Muscle of back (tissue), 3 donors: ENCODE measurements at regions not wholly inside any gene's neighbourhood (a gene's known extent, or its start where the extent isn't known, plus 50 kb on each side); places are given as distances from the start of the nearest gene placed in this dataset.
A peak's percentile ranks its signal among the peaks of the same experiment; 100 is the strongest.
"Not testable (repeated sequence)": the region's sequence is repeated elsewhere in the genome, so short reads cannot be mapped to it uniquely, and the experiment has no call there.

ENCODE experiments used
- DNase-seq, 3 donors: peaks; one replicate each; pipeline versions ENCODE4 v3.0.0 to v3.0.0-alpha.2; 2013

DNA sequence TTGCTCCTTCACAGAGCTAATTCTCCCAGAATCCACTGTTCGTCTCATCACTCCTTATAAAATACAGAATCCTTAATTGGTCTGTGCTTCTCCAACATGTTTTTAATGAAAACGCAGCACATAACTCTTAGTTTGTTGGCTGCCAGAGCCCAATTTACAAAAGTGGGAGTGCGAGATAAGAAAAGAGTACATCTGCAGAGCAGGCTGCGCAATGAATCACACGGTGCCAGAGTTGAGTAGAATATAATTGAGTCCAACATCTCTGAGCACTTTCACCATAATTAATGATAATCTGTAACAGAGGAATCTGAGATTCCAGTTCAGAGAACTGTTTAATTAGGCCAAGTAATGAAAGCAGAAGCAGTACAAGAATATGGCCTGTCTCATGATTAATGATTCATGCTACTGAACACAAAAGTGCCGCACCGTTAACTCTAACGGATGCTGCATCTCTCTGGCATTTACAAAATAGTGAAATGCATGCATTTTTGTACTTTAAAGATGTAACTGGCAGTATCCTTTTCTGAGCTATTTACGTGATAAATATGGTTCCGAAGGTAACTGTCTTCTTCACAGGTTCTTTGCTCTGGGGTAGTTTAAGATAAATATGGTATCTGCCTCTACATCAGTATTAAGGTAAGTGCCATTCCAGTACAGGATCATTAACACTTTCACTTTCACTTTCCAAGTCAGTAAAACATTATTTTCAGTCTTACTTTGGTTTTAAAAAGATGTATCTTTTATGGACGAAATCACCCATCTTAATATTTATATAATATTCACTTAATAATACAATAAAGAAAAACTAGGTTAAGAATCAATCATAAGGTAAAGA, 785.6 kb downstream of the NR4A2 start:
- DNase-seq: peak in 1 of 3 donors; percentile 17

DNA sequence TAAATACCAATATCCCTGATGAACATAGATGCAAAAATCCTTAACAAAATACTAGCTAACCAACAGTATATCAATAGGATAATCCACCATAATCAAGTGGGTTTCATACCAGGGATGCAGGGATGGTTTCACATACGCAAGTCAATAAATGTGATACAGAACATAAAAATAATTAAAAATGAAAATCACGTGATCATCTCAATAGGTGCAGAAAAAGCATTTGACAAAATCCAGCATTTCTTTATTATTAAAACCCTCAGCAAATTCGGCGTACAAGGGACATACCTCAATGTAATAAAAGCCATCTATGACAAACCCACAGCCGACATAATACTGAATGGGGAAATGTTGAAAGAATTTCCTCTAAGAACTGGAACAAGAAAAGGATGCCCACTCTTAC, 793.5 kb downstream of the NR4A2 start:
- not testable (repeated sequence) for DNase-seq

DNA sequence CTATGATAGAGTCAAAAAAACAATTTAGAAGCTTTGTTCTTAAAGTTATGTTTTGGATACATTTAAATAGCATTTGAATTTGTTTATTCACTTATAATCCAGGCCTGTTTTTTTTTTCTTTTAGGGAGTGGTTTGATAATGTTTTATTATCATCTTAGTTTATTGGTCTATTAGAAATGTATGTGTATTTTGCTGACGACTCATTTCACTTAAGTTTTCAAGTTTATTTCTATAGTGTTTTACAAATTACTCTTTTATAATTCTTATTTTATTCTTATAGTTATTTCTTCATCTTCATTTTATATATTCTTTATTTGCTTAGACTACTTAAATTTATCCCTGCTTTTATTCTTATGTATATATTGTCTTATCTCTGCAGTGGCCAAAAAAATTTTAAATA, 804.5 kb downstream of the NR4A2 start:
- no peak for DNase-seq

DNA sequence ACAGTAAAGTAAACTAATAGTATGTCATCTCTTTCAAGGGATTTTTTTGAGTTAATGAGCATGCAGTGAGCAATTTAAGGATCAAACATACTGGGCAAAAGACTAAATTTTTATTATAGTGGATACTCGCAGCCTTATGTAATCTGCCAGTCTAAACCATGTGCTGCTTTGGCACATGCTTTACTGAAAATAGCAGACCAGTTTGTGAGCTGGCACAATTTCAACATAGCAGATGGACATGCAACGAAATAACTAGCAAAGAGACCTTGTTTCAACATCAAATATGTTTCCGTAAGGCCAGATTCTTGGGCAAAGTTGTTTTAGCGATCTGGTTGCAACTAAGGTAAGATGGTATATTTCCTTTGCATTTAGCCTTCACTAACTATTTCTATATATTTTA, 807.3 kb downstream of the NR4A2 start:
- DNase-seq: peak; percentile 7 to 22 (median 9)

DNA sequence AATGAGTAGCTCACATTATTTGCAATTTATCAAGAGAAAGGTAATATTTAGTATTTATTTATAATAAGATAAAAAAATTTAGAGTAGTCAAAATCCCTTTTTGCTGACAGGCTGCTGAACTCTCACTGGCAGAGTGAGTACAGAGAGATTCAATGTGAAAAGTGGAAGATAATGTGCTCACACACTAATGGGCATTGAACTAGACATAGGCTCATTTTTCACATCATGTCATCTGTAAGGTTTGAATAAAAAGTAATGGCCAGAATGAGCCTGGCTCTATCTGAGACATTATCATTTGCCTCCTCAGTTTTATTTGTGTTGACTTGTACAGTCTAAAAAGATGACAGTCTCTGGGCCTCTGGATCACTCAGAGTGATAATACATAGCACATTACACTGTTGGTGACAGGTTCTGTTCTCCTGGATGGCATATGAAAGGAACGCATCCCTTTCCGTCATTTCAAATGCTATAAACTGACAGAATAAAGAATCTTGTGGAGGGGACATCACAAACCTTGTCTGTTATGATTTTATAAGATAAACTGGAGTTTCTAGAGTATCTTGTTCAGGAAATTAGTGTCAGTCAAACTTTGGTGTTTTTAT, 812.9 kb downstream of the NR4A2 start:
- DNase-seq: no peak

DNA sequence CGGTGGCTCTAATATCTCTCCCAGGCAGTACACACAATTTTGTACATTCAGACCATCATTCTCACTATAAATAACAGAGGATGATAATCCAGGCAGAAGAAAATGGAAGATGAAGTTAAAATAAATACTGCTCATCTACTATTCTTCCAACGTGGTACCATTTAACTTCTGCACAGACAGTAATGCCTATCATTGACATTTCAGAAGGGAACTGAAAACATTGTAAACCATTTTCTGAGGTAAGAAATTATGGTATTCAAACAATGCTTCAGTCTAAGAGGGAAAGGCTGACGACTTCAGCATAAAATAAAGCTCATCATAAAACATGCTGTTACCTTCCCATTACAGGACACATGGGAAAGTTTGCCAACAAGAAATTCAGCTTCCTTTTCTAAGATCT, 814.4 kb downstream of the NR4A2 start:
- DNase-seq: no peak

DNA sequence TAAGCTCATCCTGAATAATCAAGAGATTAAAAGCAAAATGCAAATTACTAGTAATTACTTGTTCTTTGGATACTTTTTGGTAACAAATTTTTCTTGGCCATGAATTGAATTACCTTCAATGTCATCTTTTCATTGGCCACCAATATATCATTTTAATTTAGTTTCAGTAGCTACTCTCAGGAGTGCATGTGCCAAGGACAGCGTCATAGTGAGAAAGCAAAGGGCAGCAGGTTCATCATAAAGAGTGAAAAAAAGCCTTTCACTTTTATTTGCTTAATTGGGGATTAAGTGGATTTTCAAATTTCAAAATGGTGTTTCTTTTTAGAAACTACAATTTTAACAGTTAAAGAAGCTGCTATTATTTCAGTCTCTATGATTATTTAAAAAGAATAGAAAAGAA, 815.2 kb downstream of the NR4A2 start:
- no peak for DNase-seq

DNA sequence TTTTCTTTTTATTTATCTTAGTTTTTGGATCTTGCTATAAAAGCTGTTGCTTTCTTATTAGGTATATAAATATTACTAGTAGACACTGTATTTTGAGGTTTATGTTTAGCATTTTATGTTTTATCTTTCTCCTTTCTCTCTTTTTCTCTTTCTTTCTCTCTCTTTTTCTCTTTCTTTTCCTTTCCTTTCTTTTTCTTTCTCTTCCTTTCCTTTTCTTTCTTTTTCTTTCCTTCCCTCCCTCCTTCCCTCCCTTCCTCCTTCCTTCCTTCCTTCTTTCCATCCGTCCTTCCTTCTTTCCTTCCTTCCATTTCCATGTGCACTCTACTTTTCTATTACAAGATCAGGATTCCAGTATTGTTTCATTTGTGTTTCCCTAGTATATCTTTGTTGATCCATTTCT, 814.8 kb downstream of the KCNJ3 start:
- DNase-seq: no peak

DNA sequence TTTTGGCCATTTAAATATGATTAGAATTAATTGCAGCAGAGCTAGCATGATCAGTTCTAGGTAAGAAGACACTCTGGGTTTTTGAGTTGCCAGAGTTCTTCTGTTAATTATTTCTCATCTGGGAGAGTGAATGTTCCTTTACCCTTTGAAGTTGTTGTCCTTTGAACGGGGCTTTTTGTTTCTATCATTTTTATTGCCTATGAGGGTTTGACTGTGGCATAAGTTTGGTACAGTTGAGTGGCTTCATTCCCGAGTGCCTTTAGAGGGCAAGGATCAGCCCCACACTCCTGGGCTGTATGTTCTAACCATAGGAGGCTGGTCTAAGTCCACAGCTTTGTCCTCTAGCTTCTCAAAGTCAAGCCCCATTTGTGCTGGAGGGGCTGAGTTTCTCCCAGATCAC, 804.3 kb downstream of the KCNJ3 start:
- DNase-seq: no peak

DNA sequence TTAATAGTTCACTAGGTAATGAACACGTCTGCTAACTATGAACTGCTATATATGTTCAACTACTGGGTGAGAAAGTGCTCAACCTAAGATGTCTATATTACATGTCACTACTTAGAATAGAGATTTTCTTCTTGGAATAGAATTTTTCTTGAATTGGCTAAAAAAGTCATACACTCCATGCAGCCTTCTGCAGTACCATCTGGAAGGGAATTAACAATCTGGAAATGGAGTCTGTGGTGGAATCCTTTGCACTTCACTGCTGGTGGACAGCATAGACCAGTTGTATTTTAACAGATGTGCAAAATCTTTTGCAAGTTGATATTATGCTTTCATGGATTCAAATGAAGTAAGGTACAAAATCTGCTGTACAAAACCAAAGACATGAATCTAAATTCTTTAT, 799.6 kb downstream of the KCNJ3 start:
- no peak for DNase-seq

DNA sequence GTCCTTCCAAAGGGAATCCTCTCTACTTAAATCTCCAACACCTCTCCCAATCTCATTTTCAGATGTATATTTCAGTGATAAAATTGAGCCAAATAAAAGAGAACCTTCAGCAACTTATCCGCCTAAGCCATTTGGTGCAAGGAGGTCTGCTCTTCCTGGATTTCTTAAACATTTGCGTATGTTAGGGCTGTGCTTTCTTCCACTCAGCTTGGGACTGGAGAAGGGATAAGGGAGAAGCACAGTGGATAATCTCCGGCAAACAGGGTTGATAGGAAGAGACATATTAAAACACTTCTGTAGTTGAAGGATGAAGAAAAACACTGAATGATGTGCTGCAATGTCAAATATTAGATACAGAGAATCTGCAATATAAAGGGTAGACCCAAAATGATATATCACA, 796.2 kb downstream of the KCNJ3 start:
- no peak for DNase-seq

DNA sequence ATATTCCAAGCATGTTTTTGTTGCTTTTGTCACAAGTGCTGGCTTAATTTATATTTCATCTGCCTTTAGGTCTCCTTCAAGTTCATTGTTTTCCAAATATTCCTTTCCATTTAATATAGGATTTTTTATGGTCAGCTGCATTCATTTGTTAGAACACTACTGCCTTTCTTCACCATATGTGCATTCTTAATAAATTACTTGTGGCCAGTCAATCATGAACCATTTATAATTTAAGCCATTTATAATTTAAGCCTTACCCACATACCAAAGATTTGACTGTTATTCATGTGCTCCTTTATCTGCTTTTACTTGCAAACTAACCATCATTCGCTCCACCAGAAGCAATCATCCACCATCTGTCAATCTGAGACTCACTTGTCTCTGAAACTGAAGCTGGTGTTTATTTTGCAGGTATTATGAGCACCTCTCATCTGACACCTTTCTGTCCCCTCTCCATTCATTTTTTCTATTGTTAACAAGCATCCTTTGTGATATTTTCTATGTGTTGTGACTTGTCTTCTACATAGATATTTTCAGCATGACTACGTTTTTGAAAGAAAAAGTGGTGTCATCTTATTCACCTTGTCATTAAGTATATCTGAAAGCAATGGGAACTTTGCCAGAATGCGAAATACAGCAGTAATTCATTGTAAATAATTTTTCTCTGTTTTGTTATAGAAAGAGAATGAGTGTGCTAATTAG, 786.8 kb downstream of the KCNJ3 start:
- DNase-seq: no peak

DNA sequence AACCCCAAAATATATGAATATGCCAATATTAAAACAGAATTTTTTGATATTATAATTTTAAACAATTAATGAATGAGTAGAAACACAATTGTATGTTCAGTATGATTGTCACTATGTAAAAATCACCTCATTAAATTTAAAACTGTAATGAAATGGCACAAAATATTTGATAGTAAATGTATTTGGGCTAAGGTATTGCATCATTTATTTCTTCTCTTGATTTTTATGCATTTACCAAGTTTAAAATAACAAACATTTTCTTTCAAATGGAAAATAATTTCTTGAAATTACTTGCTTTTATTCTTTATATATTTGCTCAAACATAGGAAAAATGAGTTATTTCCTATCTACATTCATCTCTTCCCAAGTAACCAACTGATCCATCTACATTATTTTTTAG, 782.6 kb downstream of the KCNJ3 start:
- no peak for DNase-seq

DNA sequence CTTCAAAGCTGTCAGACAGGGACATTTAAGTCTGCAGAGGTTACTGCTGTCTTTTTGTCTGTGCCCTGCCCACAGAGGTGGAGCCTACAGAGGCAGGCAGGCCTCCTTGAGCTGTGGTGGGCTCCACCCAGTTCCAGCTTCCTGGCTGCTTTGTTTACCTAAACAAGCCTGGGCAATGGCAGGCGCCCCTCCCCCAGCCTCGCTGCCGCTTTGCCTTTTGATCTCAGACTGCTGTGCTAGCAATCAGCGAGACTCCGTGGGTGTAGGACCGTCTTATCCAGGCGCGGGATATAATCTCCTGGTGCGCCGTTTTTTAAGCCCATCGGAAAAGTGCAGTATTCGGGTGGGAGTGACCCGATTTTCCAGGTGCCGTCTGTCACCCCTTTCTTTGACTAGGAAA, 773.5 kb downstream of the KCNJ3 start:
- DNase-seq: not testable (repeated sequence)

DNA sequence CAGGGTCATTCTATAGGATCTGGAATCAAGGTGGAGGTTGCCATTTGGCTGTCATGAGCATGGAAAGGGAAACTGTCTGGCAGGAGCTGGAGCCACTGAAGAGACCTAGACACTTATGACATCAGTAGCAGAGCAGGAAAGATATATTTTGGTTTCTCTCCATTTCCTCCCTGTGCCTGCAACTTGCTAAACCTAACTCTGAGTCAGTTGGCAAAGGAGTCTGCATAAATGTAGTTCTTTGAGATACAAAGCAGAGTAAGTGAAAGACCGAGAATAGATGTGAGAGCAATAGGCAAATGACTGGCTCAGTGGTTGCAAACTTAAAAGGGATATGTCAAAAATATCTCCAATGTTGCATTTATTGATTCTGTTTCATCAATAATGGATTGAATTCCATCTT, 757.7 kb downstream of the KCNJ3 start:
- no peak for DNase-seq

DNA sequence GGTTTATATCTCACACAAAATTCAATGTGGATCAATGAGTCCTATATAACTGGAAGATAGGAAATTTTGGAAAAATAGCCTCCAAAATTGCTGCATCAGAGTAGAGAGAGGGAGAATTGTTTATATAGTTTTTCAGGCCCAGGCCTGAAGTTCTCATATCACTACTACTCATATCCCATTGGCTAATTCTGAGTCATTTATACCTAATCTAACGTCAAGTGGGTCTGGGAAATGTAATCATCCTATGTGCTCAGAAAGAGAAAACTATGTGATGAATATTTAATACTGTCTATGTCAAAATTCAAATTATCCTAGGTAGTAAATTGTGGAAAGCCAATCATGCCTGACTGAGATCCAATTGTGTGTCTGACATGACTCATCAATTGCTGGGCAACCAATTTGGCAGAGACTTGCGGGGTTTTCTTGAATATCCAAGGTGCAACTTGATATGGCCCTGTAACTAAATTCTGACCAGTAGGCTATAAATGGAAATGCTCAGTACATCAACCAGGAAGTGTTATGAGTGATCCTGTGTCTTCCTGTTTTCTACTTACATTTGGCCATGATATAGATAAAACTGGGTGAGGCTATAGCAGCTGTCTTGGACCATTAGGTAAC, 744.4 kb downstream of the KCNJ3 start:
- no peak for DNase-seq

DNA sequence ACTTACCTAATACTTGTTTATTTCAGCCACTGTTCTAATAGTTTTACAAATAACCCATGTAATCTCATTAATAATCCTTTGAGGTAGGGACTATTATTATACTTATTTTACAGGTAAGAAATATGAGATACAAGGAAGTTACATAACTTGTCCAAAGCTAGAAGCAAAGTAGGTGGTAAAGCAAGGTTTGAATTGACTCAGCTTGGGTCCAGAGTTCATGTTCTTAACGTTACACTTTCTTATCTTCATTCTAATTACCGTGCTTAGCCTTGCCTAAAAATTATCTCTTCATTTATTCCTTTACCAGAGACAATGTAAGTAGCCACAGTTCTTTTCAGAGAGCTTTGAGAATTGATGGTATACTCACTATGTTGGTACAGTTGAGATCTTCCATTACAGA, 743.6 kb downstream of the KCNJ3 start:
- no peak for DNase-seq

DNA sequence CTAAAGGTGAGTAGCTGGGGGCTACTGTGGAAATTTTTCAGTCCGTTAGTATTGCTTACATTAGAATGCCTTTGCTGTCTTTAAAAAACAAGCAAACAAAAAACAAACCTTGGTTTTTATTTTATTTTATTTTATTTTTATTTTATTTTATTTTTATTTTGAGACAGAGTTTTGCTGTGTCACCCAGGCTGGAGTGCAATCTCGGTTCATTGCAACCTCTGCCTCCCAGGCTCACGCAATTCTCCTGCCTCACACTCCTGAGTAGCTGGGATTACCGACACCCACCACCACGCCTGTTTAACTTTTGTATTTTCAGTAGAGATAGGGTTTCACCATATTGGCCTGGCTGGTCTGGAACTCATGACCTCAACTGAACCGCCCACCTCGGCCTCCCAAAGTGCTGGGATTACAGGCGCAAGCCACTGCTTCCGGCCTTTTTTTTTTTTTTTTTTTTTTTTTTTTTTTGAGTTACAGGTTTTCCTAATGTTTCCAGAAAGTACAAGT, 732.6 kb downstream of the KCNJ3 start:
- DNase-seq: no peak

DNA sequence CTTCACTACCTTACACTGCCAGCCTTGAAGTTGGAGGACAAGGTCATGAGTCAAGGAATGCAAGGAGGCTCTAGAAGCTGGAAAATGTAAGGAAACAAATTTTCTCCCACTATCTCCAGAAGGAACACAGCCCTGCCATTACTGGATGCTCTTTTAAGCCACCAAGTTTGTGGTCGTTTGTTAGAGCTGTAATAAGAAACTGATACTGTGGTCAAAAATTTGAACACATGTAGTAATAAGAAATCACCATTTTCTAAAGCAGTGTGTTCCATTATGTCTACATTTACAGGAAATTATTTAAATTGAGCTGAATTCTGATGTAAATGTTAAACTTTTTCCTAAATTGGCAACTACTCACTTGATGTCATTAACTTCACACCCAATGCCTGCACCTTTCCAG, 729.0 kb downstream of the KCNJ3 start:
- DNase-seq: no peak

DNA sequence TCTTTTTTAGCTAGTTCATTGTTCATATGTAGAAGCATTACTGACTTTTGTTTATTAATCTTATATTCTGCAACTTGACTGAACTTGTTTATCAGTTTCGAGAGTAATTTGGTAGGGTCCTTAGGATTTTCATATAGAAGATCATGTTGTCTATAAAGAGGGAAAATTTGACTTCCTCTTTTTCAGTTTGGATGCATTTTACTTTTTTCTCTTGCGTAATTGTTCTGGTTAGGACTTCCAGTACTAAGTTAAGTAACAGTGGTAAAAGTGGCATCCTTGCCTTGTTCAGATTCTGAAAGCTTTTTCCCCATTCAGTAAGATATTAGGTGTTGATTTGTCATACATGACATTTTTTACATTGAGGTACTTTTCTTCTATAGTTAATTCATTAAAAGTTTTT, 726.0 kb downstream of the KCNJ3 start:
- no peak for DNase-seq

DNA sequence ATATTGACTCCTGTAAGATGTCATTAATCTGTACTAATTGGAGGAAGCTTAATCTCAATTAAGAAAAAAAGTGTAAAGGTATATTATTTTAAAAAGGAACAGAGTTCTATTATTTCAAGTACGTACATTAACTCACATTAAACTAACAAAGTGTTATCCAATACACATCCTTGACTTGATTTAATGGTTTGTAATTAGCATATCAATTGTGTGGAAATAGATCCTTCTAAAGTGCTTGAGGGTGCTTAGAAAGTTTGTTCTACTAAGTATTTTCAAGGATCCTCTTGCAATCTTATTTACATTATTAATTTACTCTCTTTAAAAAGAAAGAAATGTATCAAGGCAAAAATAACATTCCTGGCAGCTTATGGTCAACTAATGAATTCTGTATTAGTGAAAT, 720.3 kb downstream of the KCNJ3 start:
- DNase-seq: no peak

DNA sequence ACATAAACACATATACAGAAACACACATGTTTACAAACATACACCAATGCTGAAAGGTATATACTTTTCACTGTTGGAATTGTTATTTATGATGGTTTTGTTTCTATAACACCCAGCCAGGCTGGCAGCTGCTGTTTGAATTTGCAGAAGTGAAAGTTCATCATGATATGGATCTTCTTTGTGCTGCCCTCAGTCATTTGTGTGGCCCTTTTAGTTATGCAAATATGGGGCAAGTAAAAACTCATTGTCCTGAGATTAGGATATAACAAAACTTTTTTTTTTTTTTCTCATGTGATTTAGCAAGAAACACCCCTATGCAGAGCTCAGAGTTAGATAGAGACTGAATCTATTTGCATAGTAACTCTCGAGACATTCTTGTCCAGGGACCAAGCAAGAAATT, 714.1 kb downstream of the KCNJ3 start:
- DNase-seq: no peak
